Endothelial cell of umbilical vein (primary cell): ENCODE measurements at regions not wholly inside any gene's neighbourhood (a gene's known extent, or its start where the extent isn't known, plus 50 kb on each side); places are given as distances from the start of the nearest gene placed in this dataset.

Experiments
- BruUV-seq: library from RNA; stranded (reverse); fragments of 400-500 nt; replicated peaks from 2 replicates; lab custom pipeline; 2021; lab: Mats Ljungman, UMichigan
- CTCF ChIA-PET: fragments of 300-600, 350-600 bp; sonication (Branson Sonifier 250); formaldehyde crosslinking; loops from one replicate; lab custom pipeline; 2021; ENCODE audit warnings: antibody characterized with exemption, inconsistent platforms; lab: Charles Lee
- POLR2A ChIA-PET: fragments of 300-600, 350-600 bp; sonication (Branson Sonifier 250); formaldehyde crosslinking; loops from one replicate; lab custom pipeline; 2021; ENCODE audit warnings: antibody characterized with exemption, inconsistent platforms; lab: Charles Lee
- DNase-seq: peaks from one replicate; pipeline ENCODE4 v3.0.0-alpha.2; 2011; ENCODE audit warnings: low read depth, low spot score
- FAIRE-seq: peaks from 2 replicates; lab custom pipeline; 2011; peaks lifted over from hg19 to GRCh38; lab: Jason Lieb, UNC
- H2AFZ ChIP-seq: 2 replicates; pipeline ENCODE4 v1.6.0; 2012; ENCODE audit warnings: low read depth, low read length, control low read depth, inconsistent platforms
- H3K27ac ChIP-seq: 2 replicates; pipeline ENCODE4 v1.5.1; 2011; ENCODE audit warnings: low read depth, mild to moderate bottlenecking, control low read depth, low read length, moderate library complexity; ENCODE audit not compliant: insufficient read depth
- H3K27me3 ChIP-seq, 2 experiments: 2 replicates each; pipeline versions ENCODE4 v1.6.0 to v1.6.1; 2011; ENCODE audit warnings: low read length in 2 of 2, mixed read lengths in 1 of 2; ENCODE audit not compliant: control insufficient read depth in 2 of 2, insufficient read depth in 2 of 2
- H3K36me3 ChIP-seq, 2 experiments: 2 replicates in 1 of 2; 3 replicates in 1 of 2; pipeline ENCODE4 v1.5.1; 2011; ENCODE audit warnings: low read length in 2 of 2, mild to moderate bottlenecking in 1 of 2, moderate library complexity in 1 of 2; ENCODE audit not compliant: control insufficient read depth in 2 of 2, insufficient read depth in 2 of 2; ENCODE audit errors: extremely low read depth in 1 of 2
- H3K4me1 ChIP-seq: 3 replicates; pipeline ENCODE4 v1.5.1; 2011; ENCODE audit warnings: mild to moderate bottlenecking, low read length; ENCODE audit not compliant: control insufficient read depth, insufficient read depth; ENCODE audit errors: extremely low read depth
- H3K4me2 ChIP-seq: 2 replicates; pipeline ENCODE4 v1.6.1; 2011; ENCODE audit warnings: low read length, control low read depth, mixed read lengths; ENCODE audit not compliant: insufficient read depth
- H3K4me3 ChIP-seq, 3 experiments: fragments of 200-600 bp in 1 of 3; sonication (generic), shearing (Covaris generic) in 1 of 3; replicated peaks in 1 of 3; 2 replicates each; pipeline ENCODE4 v1.5.1; 2011 to 2016; ENCODE audit warnings: control low read depth in 3 of 3, low read length in 3 of 3, mild to moderate bottlenecking in 2 of 3, inconsistent platforms in 1 of 3, low read depth in 1 of 3, moderate library complexity in 1 of 3; ENCODE audit not compliant: insufficient read depth in 1 of 3
- H3K79me2 ChIP-seq: 2 replicates; pipeline ENCODE4 v1.6.0; 2012; ENCODE audit warnings: low read length, inconsistent platforms; ENCODE audit not compliant: control insufficient read depth, insufficient read depth
- H3K9ac ChIP-seq: replicated peaks from 2 replicates; pipeline ENCODE3; 2011; ENCODE audit warnings: low read length, control low read depth; ENCODE audit not compliant: insufficient read depth; ENCODE audit errors: extremely low read depth
- H3K9me1 ChIP-seq: replicated peaks from 3 replicates; pipeline ENCODE4 v1.6.0; 2011; ENCODE audit warnings: mild to moderate bottlenecking, low read length; ENCODE audit not compliant: control insufficient read depth, insufficient read depth; ENCODE audit errors: extremely low read depth
- H3K9me3 ChIP-seq: replicated peaks from 2 replicates; pipeline ENCODE4 v1.5.1; 2012; ENCODE audit warnings: low read length, inconsistent platforms; ENCODE audit not compliant: control insufficient read depth, insufficient read depth
- H4K20me1 ChIP-seq: replicated peaks from 2 replicates; pipeline ENCODE3; 2011; ENCODE audit warnings: mild to moderate bottlenecking, low read length; ENCODE audit not compliant: control insufficient read depth, insufficient read depth; ENCODE audit errors: extremely low read depth
- EZH2 ChIP-seq: IDR thresholded peaks from 2 replicates; pipeline ENCODE4 v1.6.1; 2012; ENCODE audit warnings: borderline replicate concordance, low read depth, mild to moderate bottlenecking, moderate library complexity, low read length, inconsistent platforms; ENCODE audit not compliant: severe bottlenecking
- FOS ChIP-seq: IDR thresholded peaks from 2 replicates; pipeline ENCODE4 v1.6.1; 2011; ENCODE audit warnings: mild to moderate bottlenecking, low read length, moderate library complexity, borderline replicate concordance; ENCODE audit not compliant: insufficient read depth
- GATA2 ChIP-seq: IDR thresholded peaks from 2 replicates; pipeline ENCODE4 v1.7.0; 2011; ENCODE audit warnings: low read depth, mild to moderate bottlenecking, moderate library complexity, mixed read lengths, low read length; ENCODE audit not compliant: insufficient read length, insufficient read depth
- JUN ChIP-seq: IDR thresholded peaks from 2 replicates; pipeline ENCODE4 v1.6.1; 2011; ENCODE audit warnings: borderline replicate concordance, low read depth; ENCODE audit not compliant: insufficient read length, insufficient read depth
- MYC ChIP-seq: IDR thresholded peaks from one replicate; pipeline ENCODE4 v1.6.1; 2011; ENCODE audit warnings: mild to moderate bottlenecking, low read depth, low read length
- POLR2A ChIP-seq: IDR thresholded peaks from 2 replicates; pipeline ENCODE4 v1.6.1; 2012; ENCODE audit warnings: low read depth, mild to moderate bottlenecking, control low read depth, low read length
- POLR2AphosphoS5 ChIP-seq: IDR thresholded peaks from 2 replicates; pipeline ENCODE4 v1.6.1; 2012; ENCODE audit warnings: low read depth, mild to moderate bottlenecking, control low read depth, low read length, moderate library complexity; ENCODE audit not compliant: insufficient read depth
- dilution Hi-C: fragments of 300-500 bp; cut with MboI; formaldehyde crosslinking; loops from one replicate; pipeline ENCODE4 v1.15.0; 2019; ENCODE audit warnings: low sequenced_read_pairs; ENCODE audit not compliant: extremely low pct_ligation_motif_present
- intact Hi-C: fragments of 100-400 bp; cut with micrococcal nuclease; formaldehyde crosslinking; loops from one replicate; pipeline ENCODE4 v1.10.0; 2022
- TF ChIP-seq, protein P1 (sequence below), 2 donors: IDR thresholded peaks; 1 replicate in 1 of 2; 2 replicates in 1 of 2; pipeline ENCODE4 v1.5.1; 2011; ENCODE audit warnings: low read length in 2 of 2, mild to moderate bottlenecking in 2 of 2, moderate library complexity in 2 of 2, control low read depth in 1 of 2, inconsistent platforms in 1 of 2, low read depth in 1 of 2; ENCODE audit not compliant: insufficient read depth in 1 of 2; ENCODE audit errors: extremely low read depth in 1 of 2
- TF ChIP-seq, protein P2 (sequence below): IDR thresholded peaks from 2 replicates; pipeline ENCODE4 v1.6.1; 2011; ENCODE audit not compliant: insufficient read depth, insufficient read length

DNA sequence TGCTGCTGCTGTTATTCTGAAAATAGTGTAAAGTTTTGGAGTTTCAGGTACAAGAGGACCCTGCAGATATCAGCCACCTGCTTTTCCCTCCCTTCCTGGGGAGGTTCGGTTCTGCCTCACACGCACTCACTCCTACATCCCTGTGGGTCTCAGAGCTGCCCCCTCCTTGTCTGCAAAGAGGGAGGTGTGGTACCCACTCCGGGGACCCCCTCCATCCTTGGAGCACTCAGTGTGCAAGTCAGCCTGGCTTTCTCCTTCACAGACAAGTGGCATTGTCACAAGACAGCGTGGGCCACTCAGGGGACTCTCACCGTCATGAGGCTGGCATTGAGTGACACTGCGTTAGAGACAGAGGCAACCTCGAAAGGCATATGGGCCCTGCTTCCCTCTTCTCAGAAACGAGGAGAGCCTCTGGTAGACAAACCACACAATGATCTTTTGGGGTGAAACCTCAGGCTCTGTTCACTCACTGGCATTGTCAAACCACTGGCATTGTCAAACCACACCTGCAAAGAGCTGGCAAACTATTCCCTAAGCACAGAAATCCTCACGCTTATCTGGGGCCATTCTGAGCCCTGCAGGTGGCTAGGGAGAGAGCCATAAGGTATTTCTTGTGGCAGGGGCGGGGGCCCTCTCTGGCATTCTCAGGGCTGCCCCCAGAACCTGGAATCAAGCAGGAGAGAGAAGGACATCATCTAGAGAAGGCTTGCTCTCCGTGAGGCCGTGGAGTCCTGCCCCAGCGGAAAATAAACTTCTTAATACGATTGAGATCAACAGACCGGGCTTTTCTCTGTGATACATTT, 285.0 kb downstream of the SHOX start:
- Histone ChIP-seq H3K4me3 (no peak overlapping the region), H4K20me1 (no peaks in the 10 kb centered on the region), H3K36me3 (no peaks in the 10 kb centered on the region), H3K9ac (no peak overlapping the region), H3K9me1 (no peaks in the 10 kb centered on the region), H2AFZ (no peak overlapping the region), H3K4me1 (no peaks in the 10 kb centered on the region), H3K27ac (no peak overlapping the region), H3K27me3 (no peaks in the 10 kb centered on the region), H3K9me3 (no peaks in the 10 kb centered on the region), H3K79me2 (no peaks in the 10 kb centered on the region), H3K4me2 (no peak overlapping the region)
- POLR2A ChIA-PET = no interaction called here
- CTCF ChIA-PET = no interaction called here
- intact Hi-C loops (no loop called here), dilution Hi-C loops (no loop called here)
- no peak for DNase-seq
- TF ChIP-seq MYC (no peak), FOS (no peak)
- TF ChIP-seq, protein P1, sequence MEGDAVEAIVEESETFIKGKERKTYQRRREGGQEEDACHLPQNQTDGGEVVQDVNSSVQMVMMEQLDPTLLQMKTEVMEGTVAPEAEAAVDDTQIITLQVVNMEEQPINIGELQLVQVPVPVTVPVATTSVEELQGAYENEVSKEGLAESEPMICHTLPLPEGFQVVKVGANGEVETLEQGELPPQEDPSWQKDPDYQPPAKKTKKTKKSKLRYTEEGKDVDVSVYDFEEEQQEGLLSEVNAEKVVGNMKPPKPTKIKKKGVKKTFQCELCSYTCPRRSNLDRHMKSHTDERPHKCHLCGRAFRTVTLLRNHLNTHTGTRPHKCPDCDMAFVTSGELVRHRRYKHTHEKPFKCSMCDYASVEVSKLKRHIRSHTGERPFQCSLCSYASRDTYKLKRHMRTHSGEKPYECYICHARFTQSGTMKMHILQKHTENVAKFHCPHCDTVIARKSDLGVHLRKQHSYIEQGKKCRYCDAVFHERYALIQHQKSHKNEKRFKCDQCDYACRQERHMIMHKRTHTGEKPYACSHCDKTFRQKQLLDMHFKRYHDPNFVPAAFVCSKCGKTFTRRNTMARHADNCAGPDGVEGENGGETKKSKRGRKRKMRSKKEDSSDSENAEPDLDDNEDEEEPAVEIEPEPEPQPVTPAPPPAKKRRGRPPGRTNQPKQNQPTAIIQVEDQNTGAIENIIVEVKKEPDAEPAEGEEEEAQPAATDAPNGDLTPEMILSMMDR (IDR thresholded peaks at IDR 0.05; ENCODE audit: extremely low read depth in 1 of 2, insufficient read depth in 1 of 2, low read depth in 1 of 2, low read length in 2 of 2) = no peak
- FAIRE-seq = no peak
- no TSS peak for BruUV-seq

DNA sequence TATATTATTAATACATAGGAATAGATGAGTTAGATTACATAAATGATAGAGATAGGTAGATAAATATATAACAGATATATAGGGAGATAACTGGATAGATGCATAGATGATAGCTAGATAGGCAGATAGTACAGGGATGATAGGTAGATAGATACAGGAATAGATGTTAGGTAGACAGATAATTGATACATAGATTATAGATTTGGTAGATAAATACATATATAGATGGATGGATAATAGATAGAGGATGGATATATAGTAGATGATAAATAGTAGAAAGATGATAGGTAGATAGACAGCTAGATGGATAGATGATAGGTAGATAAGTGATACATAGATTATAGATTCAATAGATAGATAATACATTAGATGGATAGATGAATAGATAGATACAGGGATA, 283.6 kb downstream of the SHOX start:
- POLR2A ChIA-PET = no interaction called here
- H3K4me2 ChIP-seq = no peak overlapping the region
- H3K4me3 ChIP-seq = no peak overlapping the region
- H3K9ac ChIP-seq = no peak overlapping the region
- H2AFZ ChIP-seq = no peak overlapping the region
- CTCF ChIA-PET = no interaction called here
- DNase-seq (no peak), FAIRE-seq (no peak)
- intact Hi-C loops (no loop called here), dilution Hi-C loops (no loop called here)
- no peaks in the 10 kb centered on the region for H3K27me3 ChIP-seq
- no TSS peak for BruUV-seq
- H3K9me1 ChIP-seq = no peaks in the 10 kb centered on the region
- no peak for TF ChIP-seq POLR2AphosphoS5
- TF ChIP-seq MYC = no peak
- TF ChIP-seq JUN = no peak
- TF ChIP-seq FOS = no peak
- no peak for TF ChIP-seq GATA2
- TF ChIP-seq, protein P2, sequence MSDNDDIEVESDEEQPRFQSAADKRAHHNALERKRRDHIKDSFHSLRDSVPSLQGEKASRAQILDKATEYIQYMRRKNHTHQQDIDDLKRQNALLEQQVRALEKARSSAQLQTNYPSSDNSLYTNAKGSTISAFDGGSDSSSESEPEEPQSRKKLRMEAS = no peak
- TF ChIP-seq EZH2 = no peak
- TF ChIP-seq POLR2A = no peak
- TF ChIP-seq, protein P1 (IDR thresholded peaks at IDR 0.05; ENCODE audit: extremely low read depth in 1 of 2, insufficient read depth in 1 of 2, low read depth in 1 of 2, low read length in 2 of 2) = no peak
- no peaks in the 10 kb centered on the region for H3K36me3 ChIP-seq
- H4K20me1 ChIP-seq = no peaks in the 10 kb centered on the region
- no peaks in the 10 kb centered on the region for H3K79me2 ChIP-seq
- H3K4me1 ChIP-seq = no peaks in the 10 kb centered on the region
- no peaks in the 10 kb centered on the region for H3K9me3 ChIP-seq
- no peak overlapping the region for H3K27ac ChIP-seq
